Activated T-helper 1 cell treated with Interleukin-2 at 50 U/mL for 16 hours (primary cell): ENCODE measurements at regions not wholly inside any gene's neighbourhood (a gene's known extent, or its start where the extent isn't known, plus 50 kb on each side); places are given as distances from the start of the nearest gene placed in this dataset.

ENCODE experiments used
- DNase-seq: peaks from one replicate; pipeline ENCODE4 v3.0.0-alpha.2; 2020; ENCODE audit warnings: low read depth

GRCh38 chr14:104356738-104357688 lies 218.6 kb downstream of the KIF26A start:
- no peak for DNase-seq

DNA sequence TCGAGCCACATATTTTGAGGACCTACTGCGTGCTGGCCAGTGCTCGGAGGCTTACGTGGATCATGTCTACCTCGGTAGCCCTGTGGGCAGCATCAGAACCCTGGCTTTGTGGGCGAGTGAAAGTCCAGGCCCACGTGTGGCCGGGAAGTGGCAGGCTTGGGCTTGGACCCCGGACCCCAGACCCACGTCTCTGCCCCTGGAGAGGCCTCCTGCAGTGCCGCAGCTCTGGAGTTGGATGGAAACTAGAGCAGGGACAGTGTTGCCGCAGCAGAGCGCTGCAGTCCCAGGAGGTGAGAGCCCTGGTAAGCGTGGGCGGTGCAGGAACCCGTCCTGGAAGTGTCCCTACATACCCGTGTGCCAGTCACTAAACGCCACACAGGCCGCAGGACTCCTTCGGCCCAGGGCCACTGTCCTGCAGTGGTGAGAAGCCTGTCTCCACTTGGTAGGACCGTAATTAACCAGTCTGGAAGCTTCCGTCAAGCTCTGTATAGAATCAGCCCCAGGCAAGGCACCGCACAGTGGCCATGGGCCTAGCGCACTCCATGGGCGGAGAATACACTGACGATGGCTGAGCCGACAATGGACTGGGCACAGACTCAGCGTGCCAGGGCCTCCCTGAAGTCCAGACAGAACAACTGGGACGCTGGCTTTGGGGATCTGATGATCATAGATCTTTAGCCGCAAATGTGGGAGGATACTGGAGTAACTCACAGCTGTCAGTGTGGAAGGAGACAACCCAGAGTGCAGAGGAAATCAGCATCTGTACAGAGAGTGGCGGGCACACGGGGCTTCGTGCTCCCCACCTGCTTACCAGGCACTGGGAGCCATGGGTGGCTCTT lies 219.5 kb downstream of the KIF26A start:
- no peak for DNase-seq

GRCh38 chr14:104358528-104359300 lies 220.3 kb downstream of the KIF26A start:
- DNase-seq: no peak

DNA sequence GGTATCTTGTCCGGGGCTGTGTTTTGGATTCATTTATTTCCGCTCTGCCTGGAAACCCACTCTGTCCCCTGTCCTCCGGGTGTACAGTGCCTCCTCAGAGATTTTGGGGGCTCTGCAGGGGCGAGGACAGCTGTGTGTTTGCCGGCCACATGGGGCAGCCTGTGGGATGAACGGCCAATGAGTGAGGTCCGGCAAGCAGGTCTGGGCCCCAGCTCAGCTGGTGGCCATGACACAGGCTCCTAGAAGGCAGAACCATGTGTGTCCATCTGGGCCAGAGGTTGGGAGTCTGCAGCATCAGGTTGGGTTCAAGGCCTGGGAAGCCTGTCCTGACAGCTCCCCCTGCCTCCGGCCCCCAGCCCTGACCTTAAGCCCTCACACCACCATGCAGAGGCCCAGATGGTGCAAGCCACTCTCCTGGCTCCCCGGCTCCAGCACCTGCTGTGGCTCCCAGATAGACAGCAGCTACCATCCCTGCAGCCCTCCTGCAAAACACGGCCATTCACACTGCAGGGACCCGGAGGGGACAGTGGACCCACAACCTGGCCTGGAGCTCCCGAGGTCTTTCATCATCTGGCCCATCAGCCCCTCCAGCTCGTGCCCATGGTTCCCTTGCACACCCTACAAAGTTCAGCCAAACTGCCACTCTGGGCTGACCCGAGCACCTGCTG lies 220.1 kb upstream of the C14orf180 start:
- no peak for DNase-seq

GRCh38 chr14:104359969-104360442 lies 219.6 kb upstream of the C14orf180 start:
- DNase-seq: no peak

DNA sequence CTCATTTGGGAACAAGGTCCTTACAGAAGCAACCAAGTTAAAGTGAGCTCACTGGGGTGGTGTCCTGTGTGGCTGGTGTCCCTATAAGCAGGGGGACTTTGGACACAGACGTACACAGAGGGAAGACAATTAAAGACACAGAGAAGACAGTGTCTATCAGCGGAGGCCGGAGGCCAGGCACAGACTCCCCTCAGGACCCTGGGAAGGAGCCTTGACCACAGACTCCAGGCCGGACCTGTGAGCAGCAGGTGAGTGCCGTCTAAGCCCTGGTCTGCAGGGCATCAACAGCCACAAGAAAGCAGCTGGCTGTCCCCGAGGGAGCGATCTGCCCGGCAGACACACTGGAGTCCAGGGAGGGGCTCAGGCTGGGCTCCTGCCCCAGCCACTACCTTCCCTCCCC lies 219.1 kb upstream of the C14orf180 start:
- no peak for DNase-seq

DNA sequence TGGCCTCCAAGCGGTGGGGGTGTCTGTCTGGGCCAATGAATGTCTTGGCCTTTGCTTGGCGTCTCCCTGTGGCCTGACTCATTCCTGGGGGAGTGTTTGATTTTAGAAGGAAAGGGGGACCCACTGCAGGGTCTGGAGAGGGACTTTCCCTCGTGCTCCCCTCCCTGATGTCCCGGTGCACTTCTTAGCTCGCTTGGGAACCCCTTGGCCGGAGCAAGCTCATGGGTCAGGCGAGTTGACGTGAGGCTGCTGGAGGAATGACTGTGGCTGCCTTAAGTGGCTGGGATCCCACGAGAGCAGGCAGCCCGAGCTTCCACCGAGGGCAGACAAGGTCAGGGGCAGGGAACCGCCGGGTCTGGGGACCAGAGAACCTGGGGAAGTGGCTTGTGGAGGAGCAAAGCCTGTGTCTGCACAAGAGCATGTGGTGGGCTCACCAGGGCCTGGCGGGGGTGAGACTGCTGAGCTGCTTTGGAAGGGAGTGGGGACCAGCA lies 218.4 kb upstream of the C14orf180 start:
- no peak for DNase-seq

DNA sequence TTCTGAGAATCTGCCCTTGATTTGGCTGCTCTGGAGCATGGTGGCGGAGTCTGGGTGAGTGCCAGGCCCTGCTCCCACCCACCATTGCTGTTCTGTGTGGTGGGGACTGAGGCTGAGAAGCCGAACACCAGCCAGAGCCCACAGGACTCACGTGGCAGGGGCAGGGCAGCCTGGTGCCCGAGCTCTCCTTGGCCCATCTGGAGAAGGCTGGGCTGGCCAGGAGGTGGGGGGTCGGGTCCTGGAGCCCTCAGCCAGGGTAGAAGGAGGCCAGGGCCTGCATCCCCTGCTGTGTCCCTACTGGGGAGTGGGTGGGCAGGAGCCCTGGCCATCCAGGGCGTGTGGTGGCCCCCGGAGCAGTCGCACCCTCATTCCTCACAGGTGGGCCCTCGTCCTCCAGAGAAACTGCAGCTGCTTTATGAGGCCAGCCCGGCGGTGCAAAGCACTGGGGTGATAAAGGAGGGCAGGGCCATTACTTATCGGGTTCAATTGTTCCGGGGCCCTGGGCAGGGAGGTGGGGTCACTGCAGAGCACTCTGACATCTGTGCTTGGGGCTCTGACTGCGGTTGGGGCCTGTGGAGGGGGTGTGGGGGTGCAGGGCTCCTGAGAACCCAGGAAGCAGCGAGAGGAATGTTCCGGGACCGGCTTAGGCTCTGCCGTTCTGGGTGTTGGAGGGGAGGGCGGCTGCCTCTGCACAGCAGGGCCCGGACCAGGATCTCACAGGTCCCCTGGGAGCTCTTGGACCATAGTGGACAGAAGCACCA lies 217.5 kb upstream of the C14orf180 start:
- no peak for DNase-seq

GRCh38 chr14:104362761-104363605 lies 216.6 kb upstream of the C14orf180 start:
- no peak for DNase-seq

GRCh38 chr14:104363891-104364760 lies 215.4 kb upstream of the C14orf180 start:
- no peak for DNase-seq

GRCh38 chr14:104364830-104365229 lies 214.7 kb upstream of the C14orf180 start:
- no peak for DNase-seq

DNA sequence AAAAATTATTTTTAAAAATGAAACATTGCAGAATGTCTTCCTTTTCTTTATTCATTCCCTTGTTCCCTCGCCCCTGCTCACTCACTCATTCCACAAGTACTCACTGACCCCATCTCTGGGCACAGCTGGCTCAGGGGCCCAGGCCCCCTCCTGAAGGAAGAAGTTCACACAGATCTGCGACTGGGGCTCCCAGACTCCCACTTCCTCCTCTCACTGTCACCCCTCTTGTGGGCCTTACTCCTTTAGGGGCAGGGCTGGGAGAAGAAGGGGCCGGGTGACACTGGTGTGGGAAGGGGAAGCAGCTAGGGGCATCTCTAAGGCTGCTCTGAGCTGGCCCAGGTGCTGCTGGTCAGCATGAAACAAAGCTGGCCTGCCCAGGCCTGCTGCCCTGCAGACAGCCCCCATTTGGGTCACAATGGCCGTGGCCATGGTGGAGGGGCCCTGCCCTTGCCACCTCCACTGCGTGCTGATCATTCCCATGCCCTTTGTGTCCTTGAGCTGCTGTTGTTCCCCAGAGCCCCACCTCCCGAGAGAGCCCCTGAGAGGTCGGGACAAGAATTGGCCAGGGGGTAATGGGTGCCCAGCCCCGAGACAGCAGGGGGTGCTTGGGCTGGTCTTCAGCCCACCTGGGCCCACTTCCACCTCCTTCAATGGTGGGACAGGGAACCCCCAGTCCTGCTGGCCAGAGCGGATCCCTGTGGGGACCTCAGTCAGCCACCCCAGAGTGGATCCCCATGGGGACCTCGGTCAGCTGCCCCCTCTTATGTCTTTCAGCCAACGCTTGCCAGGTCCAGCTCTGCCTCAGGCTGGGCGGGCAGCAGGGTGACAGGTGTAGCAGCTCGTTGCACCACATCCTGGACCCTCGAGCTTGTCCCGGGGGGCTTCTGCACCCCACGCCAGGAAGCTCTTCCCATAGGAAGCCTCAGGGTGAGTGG lies 212.4 kb upstream of the C14orf180 start:
- no peak for DNase-seq

- no peak for DNase-seq
Observed at GRCh38 chr14:104367866-104368750, 211.5 kb upstream of the C14orf180 start.

GRCh38 chr14:104368751-104369100 lies 210.8 kb upstream of the C14orf180 start:
- no peak for DNase-seq

DNA sequence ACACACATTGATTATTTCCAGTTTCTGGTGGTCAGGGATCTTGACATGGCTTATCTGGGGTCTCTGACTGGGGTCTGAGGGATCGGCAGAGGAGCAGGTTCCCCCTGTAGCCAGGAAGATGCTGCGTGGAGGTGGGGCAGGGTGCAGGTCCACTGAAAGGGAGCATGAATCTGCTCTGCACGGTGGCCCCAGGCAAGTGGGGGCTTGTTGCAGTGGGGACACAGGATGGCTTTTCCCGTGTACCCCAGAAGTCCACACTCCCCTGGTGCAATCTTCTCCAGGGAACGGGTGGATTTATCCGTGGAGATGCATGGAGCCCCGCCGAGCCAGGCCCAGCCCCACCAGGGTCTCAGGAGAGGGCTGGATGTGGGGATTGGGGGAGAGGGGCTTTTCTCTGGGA lies 210.4 kb upstream of the C14orf180 start:
- DNase-seq: no peak

GRCh38 chr14:104370256-104370870 lies 209.2 kb upstream of the C14orf180 start:
- DNase-seq: no peak
